ENCODE measurements at regions not wholly inside any gene's neighbourhood (a gene's known extent, or its start where the extent isn't known, plus 50 kb on each side); places are given as distances from the start of the nearest gene placed in this dataset.

GRCh38 chr13:82147526-82147925, 1734.7 kb downstream of the SLITRK1 start:
- DNase-seq (no peak), ATAC-seq (ENCODE audit: low FRiP score in 2 of 2) (no peak)
- TF ChIP-seq POLR2AphosphoS5 (IDR thresholded peaks at IDR 0.05) = no peak
- TF ChIP-seq POLR2A (IDR thresholded peaks at IDR 0.05) = no peak
- no peak for TF ChIP-seq EP300 (IDR thresholded peaks at IDR 0.05)
- no peak for TF ChIP-seq CTCF (IDR thresholded peaks at IDR 0.05)
- H3K27ac ChIP-seq = no peak overlapping the region
- no peaks in the 10 kb centered on the region for H3K9me3 ChIP-seq
- H3K4me3 ChIP-seq = no peak overlapping the region
- no peaks in the 10 kb centered on the region for H3K4me1 ChIP-seq
- H3K27me3 ChIP-seq = no peaks in the 10 kb centered on the region
- H3K36me3 ChIP-seq = no peaks in the 10 kb centered on the region

GRCh38 chr13:82136880-82137279, 1745.4 kb downstream of the SLITRK1 start:
- TF ChIP-seq EP300 (IDR thresholded peaks at IDR 0.05) (no peak), POLR2AphosphoS5 (IDR thresholded peaks at IDR 0.05) (no peak), CTCF (IDR thresholded peaks at IDR 0.05) (no peak), POLR2A (IDR thresholded peaks at IDR 0.05) (no peak)
- WGBS, 2 donors = 61 to 65% methylated on average over 2 of the region's 2 CpGs
- DNase-seq (no peak), ATAC-seq (ENCODE audit: low FRiP score in 2 of 2) (no peak)
- Histone ChIP-seq H3K4me1 (no peaks in the 10 kb centered on the region), H3K27ac (no peak overlapping the region), H3K36me3 (no peaks in the 10 kb centered on the region), H3K4me3 (no peak overlapping the region), H3K9me3 (no peaks in the 10 kb centered on the region), H3K27me3 (no peaks in the 10 kb centered on the region)

- ATAC-seq (ENCODE audit: low FRiP score in 2 of 2) = no peak
- Histone ChIP-seq H3K36me3 (no peaks in the 10 kb centered on the region), H3K9me3 (no peaks in the 10 kb centered on the region), H3K4me1 (no peaks in the 10 kb centered on the region), H3K4me3 (no peak overlapping the region), H3K27me3 (no peaks in the 10 kb centered on the region), H3K27ac (no peak overlapping the region)
- TF ChIP-seq POLR2AphosphoS5 (IDR thresholded peaks at IDR 0.05) = no peak
- TF ChIP-seq POLR2A (IDR thresholded peaks at IDR 0.05) = no peak
- TF ChIP-seq CTCF (IDR thresholded peaks at IDR 0.05) = no peak
- no peak for TF ChIP-seq EP300 (IDR thresholded peaks at IDR 0.05)
- WGBS, 2 donors = 23 to 24% methylated on average over 1 of the region's 1 CpG
- DNase-seq = no peak
These were observed 1753.0 kb downstream of the SLITRK1 start for GRCh38 chr13:82129281-82129680.

GRCh38 chr13:82118589-82118988, 1763.7 kb downstream of the SLITRK1 start:
- no peak for ATAC-seq (ENCODE audit: low FRiP score in 2 of 2)
- DNase-seq = no peak

More at GRCh38 chr13:82118589-82118988, 1763.7 kb downstream of the SLITRK1 start:
- Histone ChIP-seq H3K4me3 (no peak overlapping the region), H3K4me1 (no peaks in the 10 kb centered on the region), H3K27me3 (no peaks in the 10 kb centered on the region), H3K27ac (no peak overlapping the region), H3K9me3 (no peaks in the 10 kb centered on the region), H3K36me3 (no peaks in the 10 kb centered on the region)
- 78 to 84% methylated on average over 5 of the region's 5 CpGs for WGBS, 2 donors
- TF ChIP-seq EP300 (IDR thresholded peaks at IDR 0.05) (no peak), CTCF (IDR thresholded peaks at IDR 0.05) (no peak), POLR2AphosphoS5 (IDR thresholded peaks at IDR 0.05) (no peak), POLR2A (IDR thresholded peaks at IDR 0.05) (no peak)

All from upper lobe of left lung (tissue), 6 donors.